GM21515 (cell line): ENCODE measurements at regions not wholly inside any gene's neighbourhood (a gene's known extent, or its start where the extent isn't known, plus 50 kb on each side); places are given as distances from the start of the nearest gene placed in this dataset.
"Not testable (repeated sequence)": the region's sequence is repeated elsewhere in the genome, so short reads cannot be mapped to it uniquely, and the experiment has no call there.

Source experiments
- ATAC-seq: cut with Tn5 transposase; IDR thresholded peaks from one replicate; pipeline ENCODE4 v1.9.1; 2021; ENCODE audit not compliant: unreplicated experiment

DNA sequence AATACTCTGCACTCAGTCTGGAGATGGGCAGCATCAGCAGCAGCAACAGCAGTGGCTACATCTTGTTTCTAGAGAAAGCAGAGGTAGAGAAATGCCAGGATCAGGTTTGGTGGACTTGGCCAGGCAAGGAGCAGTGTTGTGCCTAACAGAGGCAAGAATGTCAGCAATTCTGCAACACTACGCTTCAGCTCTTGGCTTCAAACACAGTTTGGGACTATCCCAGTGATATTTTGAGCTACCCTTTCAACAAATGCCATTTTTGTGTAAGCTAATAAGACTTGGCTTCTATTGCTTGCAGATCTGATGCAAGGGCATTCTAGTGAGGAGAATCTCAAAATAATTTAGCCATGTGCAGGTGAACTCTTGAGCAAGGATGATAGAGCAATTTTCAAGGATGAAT is 271.3 kb downstream of the PCDH20 start:
- ATAC-seq: no peak

- no peak for ATAC-seq
Observed at GRCh38 chr13:61142506-61142905, 273.1 kb downstream of the PCDH20 start.

GRCh38 chr13:61138857-61139256 is 276.8 kb downstream of the PCDH20 start:
- ATAC-seq: no peak

GRCh38 chr13:61136515-61136914 is 279.1 kb downstream of the PCDH20 start:
- ATAC-seq: no peak

DNA sequence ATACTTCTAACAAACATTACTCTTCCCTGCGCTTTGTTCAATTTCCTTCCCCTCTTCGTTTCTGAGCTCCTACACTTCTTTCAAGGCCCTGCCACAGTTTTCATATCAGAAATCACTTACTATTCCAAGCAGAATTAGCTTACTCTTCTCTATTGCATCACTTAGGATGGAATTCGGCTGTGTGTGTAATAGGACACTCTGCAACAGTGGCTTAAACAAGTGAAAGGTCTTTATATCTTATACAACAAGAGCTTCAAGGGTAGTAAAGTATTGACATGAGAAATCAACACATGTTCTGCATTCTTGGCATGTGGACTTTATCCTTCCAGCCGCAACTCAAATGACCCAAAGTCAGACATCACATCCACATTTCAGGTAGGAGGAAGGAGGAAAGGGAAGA is 279.6 kb downstream of the PCDH20 start:
- ATAC-seq: no peak

DNA sequence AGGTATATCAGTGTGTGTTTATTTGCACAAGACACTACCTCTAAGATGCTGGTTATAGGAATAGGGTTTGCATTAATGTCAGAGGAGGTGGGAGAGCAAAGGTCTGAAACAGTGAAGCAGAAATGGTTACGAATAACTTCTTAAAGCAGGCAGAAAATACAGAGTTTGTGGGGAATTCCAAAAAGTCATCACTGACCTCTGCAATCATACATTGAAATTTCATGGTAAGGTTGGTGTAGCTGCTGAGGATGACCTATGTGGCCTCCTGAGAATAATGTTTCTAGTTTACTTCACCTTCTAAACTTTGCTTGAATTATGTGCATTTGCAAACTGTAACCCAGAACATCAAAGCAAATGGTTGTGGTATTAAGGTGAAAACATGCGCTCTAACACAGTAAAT is 280.1 kb downstream of the PCDH20 start:
- ATAC-seq: no peak

DNA sequence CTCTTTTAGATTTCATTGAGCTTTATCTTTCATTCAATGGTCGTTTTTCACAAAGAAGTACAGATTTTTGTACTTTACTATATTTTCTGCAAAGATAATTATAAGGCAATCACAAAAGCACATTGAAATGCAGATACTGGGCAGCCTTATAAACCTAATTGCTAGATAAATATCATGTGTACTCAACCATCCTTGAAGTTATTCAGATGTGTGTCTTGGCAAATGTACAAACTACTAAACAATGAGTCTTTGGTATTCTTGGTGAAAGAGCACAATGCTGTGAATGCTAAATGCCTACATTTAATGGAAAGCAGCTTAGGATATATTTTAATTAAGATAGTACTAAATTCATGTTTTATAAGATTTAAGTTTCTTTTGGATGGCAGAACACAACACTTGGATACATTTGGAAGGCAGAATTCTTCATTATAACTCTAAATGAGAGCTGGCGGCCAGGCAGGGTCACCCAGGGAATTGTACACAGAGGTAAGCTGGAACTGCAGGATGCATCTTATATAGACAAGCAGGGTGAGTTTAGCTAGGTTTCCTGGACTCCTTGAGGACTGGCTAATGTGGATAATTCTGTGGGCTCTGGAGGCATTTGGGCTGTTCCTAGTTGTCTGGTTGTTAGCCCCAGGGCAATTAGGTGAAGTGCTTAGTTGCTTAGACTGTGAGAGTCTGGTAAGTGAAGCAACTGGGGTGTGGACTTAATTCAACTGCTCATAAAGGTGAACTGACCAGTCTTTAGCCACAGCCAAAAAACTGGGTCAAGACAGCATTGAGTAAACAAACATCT is 286.6 kb downstream of the PCDH20 start:
- ATAC-seq: no peak

DNA sequence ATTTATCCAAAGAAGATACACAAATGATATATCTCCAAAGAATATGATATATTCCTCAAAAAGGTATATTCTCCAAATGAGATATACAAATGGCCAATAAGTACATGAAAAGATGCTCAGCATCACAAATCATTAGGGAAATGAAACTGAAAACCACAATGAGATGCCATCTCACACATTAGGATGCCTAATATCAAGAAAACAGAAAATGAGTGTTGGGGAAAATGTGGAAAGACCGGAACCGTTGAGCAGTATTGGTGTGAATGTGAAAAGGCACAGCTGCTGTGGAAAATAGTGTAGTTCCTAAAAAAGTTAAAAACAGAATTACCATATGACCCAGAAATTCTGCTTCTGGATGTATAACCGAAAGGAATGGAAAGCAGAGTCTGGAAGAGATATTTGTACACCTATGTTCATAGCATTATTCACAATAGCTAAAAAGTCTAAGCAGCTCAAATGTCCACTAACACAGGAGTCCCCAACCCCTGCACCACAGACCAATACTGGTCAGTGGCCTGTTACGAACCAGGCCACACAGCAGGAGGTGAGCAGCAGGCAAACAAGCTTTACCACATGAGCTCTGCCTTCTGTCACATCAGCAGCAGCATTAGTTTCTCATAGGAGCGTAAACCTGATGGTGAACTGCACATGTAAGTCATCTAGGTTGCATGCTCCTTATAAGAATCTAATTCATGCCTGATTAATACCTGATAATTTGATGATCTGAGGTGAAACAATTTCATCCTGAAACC is 291.9 kb downstream of the PCDH20 start:
- no peak for ATAC-seq

DNA sequence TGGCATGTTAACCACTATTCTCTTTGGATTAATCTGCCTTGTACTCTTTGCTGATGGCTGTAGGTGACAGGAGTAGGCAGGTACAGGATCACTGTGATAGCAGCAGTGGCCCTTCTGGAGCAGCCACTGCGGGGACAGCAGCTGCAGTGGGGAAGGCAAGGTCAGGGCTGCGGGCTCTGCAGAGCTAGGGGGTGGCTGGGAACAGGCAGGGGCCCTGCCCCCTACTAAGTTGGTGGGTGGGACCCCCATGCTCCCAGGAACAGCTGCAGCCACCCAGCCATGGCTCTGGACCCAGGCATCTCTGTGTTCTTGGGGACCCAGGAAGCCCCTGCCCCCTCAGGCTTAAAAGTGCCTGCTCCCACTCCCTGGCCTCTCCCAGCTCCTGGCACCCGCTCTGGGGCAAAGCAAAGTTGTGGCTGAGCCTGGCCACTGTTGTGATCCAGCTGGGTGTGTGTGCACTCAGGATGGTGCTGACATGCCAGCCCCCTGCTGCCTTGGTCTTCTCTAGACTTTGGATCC is 302.4 kb downstream of the PCDH20 start:
- no peak for ATAC-seq

DNA sequence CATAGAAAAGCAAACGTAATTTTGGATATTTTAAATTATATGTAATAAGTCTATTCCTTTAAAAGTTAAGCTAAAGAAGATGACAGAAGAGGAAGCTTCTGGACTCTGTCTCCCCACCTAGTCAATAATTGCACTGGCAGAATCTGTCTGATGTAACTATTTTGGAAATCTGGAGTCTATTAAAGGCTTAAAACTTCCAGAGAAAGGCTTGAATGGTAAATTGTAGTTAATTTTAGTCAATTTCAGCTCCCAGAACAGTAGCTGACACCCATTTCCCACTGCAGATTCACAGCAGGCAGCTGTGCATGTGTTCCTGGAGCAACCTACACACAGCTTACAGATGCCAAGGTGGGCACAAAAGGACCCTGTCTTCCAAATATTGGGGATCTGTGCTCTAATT is 304.1 kb downstream of the PCDH20 start:
- ATAC-seq: no peak

DNA sequence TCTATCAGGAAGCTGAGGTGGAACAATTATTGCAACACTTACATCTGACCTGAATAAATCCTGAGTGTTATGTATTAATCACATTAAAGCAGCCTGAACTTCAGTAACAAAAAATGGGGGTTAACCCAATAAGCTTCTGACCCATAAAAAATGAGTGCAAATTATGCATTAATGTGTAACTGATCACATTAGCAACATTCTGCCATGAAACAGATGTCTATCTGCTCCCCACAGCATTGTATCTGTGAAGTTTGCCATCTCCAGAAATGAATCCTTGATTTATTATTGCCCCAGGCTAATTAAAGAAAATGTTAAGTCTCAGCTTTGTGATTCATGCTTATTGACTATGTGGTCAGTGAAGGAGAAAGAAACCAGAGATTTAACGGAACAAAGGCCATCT is 304.9 kb downstream of the PCDH20 start:
- ATAC-seq: no peak

- ATAC-seq: no peak
Observed at GRCh38 chr13:61109741-61110140, 305.9 kb downstream of the PCDH20 start.

GRCh38 chr13:61107989-61108388 is 307.7 kb downstream of the PCDH20 start:
- no peak for ATAC-seq

DNA sequence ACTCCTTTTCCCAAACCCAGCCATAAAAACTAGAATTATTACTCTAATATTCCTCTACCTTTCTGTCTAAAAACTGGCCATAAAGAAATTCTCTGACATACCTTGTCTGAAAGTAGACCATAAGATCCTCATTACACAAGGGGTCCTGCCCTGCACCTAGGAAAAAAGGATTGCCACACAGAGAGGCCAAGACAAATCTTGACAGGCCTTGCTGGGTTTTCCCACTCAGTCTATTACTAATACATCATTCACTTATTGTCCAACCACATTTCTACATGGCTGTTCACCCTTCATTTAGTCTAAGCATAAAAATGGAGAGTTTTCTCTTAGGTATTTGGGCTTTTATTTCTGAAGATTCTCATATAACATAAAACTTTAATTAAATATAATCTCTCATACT is 319.8 kb downstream of the PCDH20 start:
- no peak for ATAC-seq

DNA sequence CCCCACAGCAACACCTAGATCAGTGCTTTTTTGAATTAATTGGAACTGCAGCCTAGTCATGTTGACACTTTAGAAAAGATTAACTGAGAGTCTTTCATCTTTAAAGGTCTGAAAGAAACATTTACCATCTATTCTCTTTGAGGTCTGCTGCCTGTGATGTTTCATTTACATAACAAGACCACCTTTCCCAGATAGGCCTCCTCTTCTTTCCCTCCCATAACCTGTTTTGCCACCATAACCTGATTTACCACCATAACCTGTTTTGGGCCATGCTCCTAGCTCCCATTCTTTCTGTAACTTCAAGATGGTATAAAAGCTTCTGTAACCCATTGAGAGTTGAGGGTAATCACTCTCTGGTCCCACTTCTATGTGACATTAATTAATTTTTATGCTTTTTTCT is 320.8 kb downstream of the PCDH20 start:
- ATAC-seq: no peak

DNA sequence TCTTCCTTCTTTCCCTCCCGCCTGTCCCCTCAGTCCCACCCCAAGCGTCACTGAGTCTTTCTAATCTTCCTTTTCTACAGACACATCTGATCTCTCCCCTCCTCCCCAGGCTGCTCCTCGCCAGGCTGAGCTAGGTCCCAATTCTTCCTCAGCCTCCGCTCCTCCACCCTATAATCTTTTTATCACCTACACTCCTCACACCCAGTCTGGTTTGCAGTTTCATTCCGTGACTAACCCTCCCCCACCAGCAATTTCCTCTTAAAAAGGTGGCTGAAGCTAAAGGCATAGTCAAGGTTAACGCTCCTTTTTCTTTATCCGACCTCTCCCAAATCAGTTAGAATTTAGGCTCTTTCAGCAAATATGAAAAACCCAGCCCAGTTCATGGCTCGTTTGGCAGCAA is 325.8 kb downstream of the PCDH20 start:
- ATAC-seq: not testable (repeated sequence)

DNA sequence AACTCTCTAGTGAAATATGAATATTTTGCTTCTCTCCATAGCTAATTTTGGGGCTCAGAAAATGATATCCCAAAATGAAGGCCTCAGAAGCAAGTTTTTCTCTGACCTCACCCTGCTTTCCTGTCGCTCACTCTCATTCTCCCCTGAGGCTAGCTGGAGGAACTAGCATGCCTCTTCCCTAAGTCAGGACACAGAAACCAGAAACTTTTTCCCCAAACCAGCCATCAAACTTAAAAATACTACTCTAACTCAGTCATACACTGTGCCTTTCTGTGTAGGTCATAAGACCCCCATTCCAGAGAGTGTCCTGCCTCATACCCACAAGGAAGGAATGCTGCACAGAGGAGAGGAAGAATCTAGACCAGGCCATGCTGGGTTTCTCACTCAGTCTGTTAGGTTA is 329.6 kb downstream of the PCDH20 start:
- ATAC-seq: no peak

- no peak for ATAC-seq
Observed at GRCh38 chr13:61084988-61085387, 330.7 kb downstream of the PCDH20 start.

- ATAC-seq: no peak
Observed at GRCh38 chr13:61078976-61079770, 336.5 kb downstream of the PCDH20 start.

- no peak for ATAC-seq
Observed at GRCh38 chr13:61052175-61052574, 363.5 kb downstream of the PCDH20 start.

DNA sequence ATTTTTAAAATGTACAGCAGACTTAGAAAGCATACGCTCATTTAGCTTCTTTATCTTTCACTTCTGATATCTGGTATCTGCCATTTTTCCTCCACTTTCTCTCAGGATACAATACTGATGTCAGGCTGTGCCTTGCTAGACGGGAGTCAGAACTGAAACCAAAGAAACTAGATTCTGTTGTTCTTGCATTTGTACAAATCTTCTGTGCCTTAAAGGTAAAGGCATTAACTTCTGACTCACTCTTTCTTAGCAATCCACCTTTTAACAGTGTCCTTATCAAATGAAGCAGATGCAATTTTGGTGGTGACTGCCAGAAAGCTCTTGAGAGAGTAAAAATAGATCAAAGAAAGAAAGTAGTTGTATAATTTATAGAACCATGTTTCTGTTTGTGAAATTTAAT is 370.4 kb downstream of the PCDH20 start:
- ATAC-seq: no peak
